Liver (tissue), 8 donors: ENCODE measurements at regions not wholly inside any gene's neighbourhood (a gene's known extent, or its start where the extent isn't known, plus 50 kb on each side); places are given as distances from the start of the nearest gene placed in this dataset.

Source experiments
- DNase-seq: peaks from one replicate; pipeline ENCODE4 v3.0.0-alpha.2; 2017; ENCODE audit warnings: low spot score
- H3K27ac ChIP-seq, 2 donors: one replicate each; pipeline ENCODE4 v1.7.0; 2013; ENCODE audit warnings: inconsistent platforms in 2 of 2, low read length in 2 of 2, control low read depth in 1 of 2, low read depth in 1 of 2, mild to moderate bottlenecking in 1 of 2
- H3K27me3 ChIP-seq, 4 donors: one replicate each; pipeline versions ENCODE4 v1.6.1 to v1.7.0; 2013; ENCODE audit warnings: low read length in 3 of 4, inconsistent platforms in 1 of 4, mild to moderate bottlenecking in 1 of 4, moderate library complexity in 1 of 4; ENCODE audit not compliant: control insufficient read depth in 4 of 4, insufficient read depth in 4 of 4
- H3K36me3 ChIP-seq, 4 donors: one replicate each; pipeline versions ENCODE4 v1.6.1 to v1.7.0; 2013; ENCODE audit warnings: low read length in 3 of 4, mild to moderate bottlenecking in 3 of 4, low read depth in 1 of 4, moderate library complexity in 1 of 4; ENCODE audit not compliant: control insufficient read depth in 4 of 4, insufficient read depth in 3 of 4
- H3K4me1 ChIP-seq, 4 donors: one replicate each; pipeline versions ENCODE4 v1.6.1 to v1.7.0; 2013; ENCODE audit warnings: low read length in 3 of 4, mild to moderate bottlenecking in 3 of 4, moderate library complexity in 1 of 4; ENCODE audit not compliant: control insufficient read depth in 4 of 4, insufficient read depth in 4 of 4
- H3K4me3 ChIP-seq, 3 donors: one replicate each; pipeline versions ENCODE4 v1.6.1 to v1.7.0; 2013; ENCODE audit warnings: low read length in 3 of 3, control low read depth in 1 of 3, low read depth in 1 of 3, mild to moderate bottlenecking in 1 of 3
- H3K9ac ChIP-seq, 2 donors: one replicate each; pipeline ENCODE4 v1.7.0; 2013; ENCODE audit warnings: low read length in 2 of 2, mild to moderate bottlenecking in 2 of 2, moderate library complexity in 2 of 2, control low read depth in 1 of 2, low read depth in 1 of 2
- H3K9me3 ChIP-seq, 4 donors: one replicate each; pipeline versions ENCODE4 v1.6.1 to v1.7.0; 2013; ENCODE audit warnings: low read length in 3 of 4; ENCODE audit not compliant: control insufficient read depth in 4 of 4
- ATF3 ChIP-seq: IDR thresholded peaks from 2 replicates; pipeline ENCODE4 v1.6.1; 2016; ENCODE audit warnings: antibody characterized with exemption
- CTCF ChIP-seq: fragments of 150-350 bp; IDR thresholded peaks from 2 replicates; pipeline ENCODE4 v1.5.1; 2017; ENCODE audit warnings: improper control_type of control experiment, low read depth, low read length; ENCODE audit not compliant: missing input control
- FOXA2 ChIP-seq: IDR thresholded peaks from 2 replicates; pipeline ENCODE4 v1.6.1; 2016; ENCODE audit warnings: antibody characterized with exemption
- GABPA ChIP-seq, 2 donors: IDR thresholded peaks in 1 of 2; conservative IDR thresholded peaks in 1 of 2; 2 replicates each; pipeline ENCODE4 v1.6.1; 2016; ENCODE audit warnings: antibody characterized with exemption in 2 of 2, mild to moderate bottlenecking in 1 of 2, moderate library complexity in 1 of 2
- HNF4A ChIP-seq, 2 donors: conservative IDR thresholded peaks; 2 replicates each; pipeline ENCODE4 v1.6.1; 2016; ENCODE audit warnings: antibody characterized with exemption in 2 of 2, mild to moderate bottlenecking in 2 of 2
- JUND ChIP-seq, 2 donors: IDR thresholded peaks; 2 replicates each; pipeline ENCODE4 v1.6.1; 2016; ENCODE audit warnings: antibody characterized with exemption in 2 of 2
- MAX ChIP-seq: IDR thresholded peaks from 2 replicates; pipeline ENCODE4 v1.6.1; 2016; ENCODE audit warnings: antibody characterized with exemption
- NR2F2 ChIP-seq: IDR thresholded peaks from 2 replicates; pipeline ENCODE4 v1.6.1; 2016; ENCODE audit warnings: antibody characterized with exemption
- RAD21 ChIP-seq, 2 donors: IDR thresholded peaks; 2 replicates each; pipeline ENCODE4 v1.6.1; 2016; ENCODE audit warnings: antibody characterized with exemption in 2 of 2, mild to moderate bottlenecking in 2 of 2
- REST ChIP-seq: IDR thresholded peaks from 2 replicates; pipeline ENCODE4 v1.6.1; 2016; ENCODE audit warnings: antibody characterized with exemption, mild to moderate bottlenecking
- RXRA ChIP-seq, 2 donors: IDR thresholded peaks; 2 replicates each; pipeline ENCODE4 v1.6.1; 2017 to 2018; ENCODE audit warnings: antibody characterized with exemption in 2 of 2, mild to moderate bottlenecking in 1 of 2
- SP1 ChIP-seq: IDR thresholded peaks from 2 replicates; pipeline ENCODE4 v1.6.1; 2018; ENCODE audit warnings: antibody characterized with exemption, mild to moderate bottlenecking
- TAF1 ChIP-seq: conservative IDR thresholded peaks from 2 replicates; pipeline ENCODE4 v1.6.1; 2016; ENCODE audit warnings: antibody characterized with exemption, mild to moderate bottlenecking
- YY1 ChIP-seq: IDR thresholded peaks from 2 replicates; pipeline ENCODE4 v1.6.1; 2016; ENCODE audit warnings: antibody characterized with exemption, mild to moderate bottlenecking
- ZBTB33 ChIP-seq: IDR thresholded peaks from 2 replicates; pipeline ENCODE4 v1.6.1; 2016; ENCODE audit warnings: antibody characterized with exemption
- WGBS: extraction: QIAGEN DNeasy Blood & Tissue Kit; methylation state at CpG from one replicate; pipeline ENCODE4 v1.1.7; 2013; 5-methylcytosine and 5-hydroxymethylcytosine counted together
- donor health status: healthy.
- donor health status: healthy.
- donor health status: healthy.
- donor health status: healthy.
- donor health status: healthy.

GRCh38 chr5:118590806-118591205, 397.5 kb downstream of the DTWD2 start:
- Histone ChIP-seq H3K27me3 (no peaks in the 10 kb centered on the region), H3K4me1 (no peaks in the 10 kb centered on the region), H3K9me3 (no peaks in the 10 kb centered on the region), H3K4me3 (no peak overlapping the region), H3K36me3 (no peaks in the 10 kb centered on the region), H3K27ac (no peak overlapping the region), H3K9ac (no peak overlapping the region)
- TF ChIP-seq RXRA (IDR thresholded peaks at IDR 0.05), result no peak
- no peak for TF ChIP-seq JUND (IDR thresholded peaks at IDR 0.05)
- DNase-seq, result no peak
- 91% methylated on average over 2 of the region's 2 CpGs for WGBS

- no peak overlapping the region for H3K27ac ChIP-seq
- WGBS, result 70% methylated on average over 5 of the region's 5 CpGs
- H3K4me1 ChIP-seq, result no peaks in the 10 kb centered on the region
- H3K4me3 ChIP-seq, result no peak overlapping the region
- no peak overlapping the region for H3K9ac ChIP-seq
- no peaks in the 10 kb centered on the region for H3K9me3 ChIP-seq
- TF ChIP-seq JUND (IDR thresholded peaks at IDR 0.05), result no peak
- no peak for TF ChIP-seq YY1
- TF ChIP-seq HNF4A (conservative IDR thresholded peaks at IDR 0.05), result no peak
- TF ChIP-seq REST, result no peak
- TF ChIP-seq GABPA (IDR thresholded peaks at IDR 0.05 in 1 of 2, conservative IDR thresholded peaks at IDR 0.05 in 1 of 2), result no peak
- no peak for TF ChIP-seq RXRA (IDR thresholded peaks at IDR 0.05)
- no peak for TF ChIP-seq RAD21 (IDR thresholded peaks at IDR 0.05)
- TF ChIP-seq SP1, result no peak
- TF ChIP-seq MAX, result no peak
- TF ChIP-seq ATF3, result no peak
- TF ChIP-seq CTCF, result no peak
- no peak for TF ChIP-seq TAF1
- TF ChIP-seq ZBTB33, result no peak
- TF ChIP-seq NR2F2, result no peak
- TF ChIP-seq FOXA2, result no peak
- DNase-seq, result no peak
- H3K27me3 ChIP-seq, result peaks cover 0 to 4% (median 0%) of the 10 kb centered on the region in 4 donors
- no peaks in the 10 kb centered on the region for H3K36me3 ChIP-seq
Measured at GRCh38 chr5:118580949-118581348, 407.4 kb downstream of the DTWD2 start.
